ENCODE measurements at regions not wholly inside any gene's neighbourhood (a gene's known extent, or its start where the extent isn't known, plus 50 kb on each side); places are given as distances from the start of the nearest gene placed in this dataset.

DNA sequence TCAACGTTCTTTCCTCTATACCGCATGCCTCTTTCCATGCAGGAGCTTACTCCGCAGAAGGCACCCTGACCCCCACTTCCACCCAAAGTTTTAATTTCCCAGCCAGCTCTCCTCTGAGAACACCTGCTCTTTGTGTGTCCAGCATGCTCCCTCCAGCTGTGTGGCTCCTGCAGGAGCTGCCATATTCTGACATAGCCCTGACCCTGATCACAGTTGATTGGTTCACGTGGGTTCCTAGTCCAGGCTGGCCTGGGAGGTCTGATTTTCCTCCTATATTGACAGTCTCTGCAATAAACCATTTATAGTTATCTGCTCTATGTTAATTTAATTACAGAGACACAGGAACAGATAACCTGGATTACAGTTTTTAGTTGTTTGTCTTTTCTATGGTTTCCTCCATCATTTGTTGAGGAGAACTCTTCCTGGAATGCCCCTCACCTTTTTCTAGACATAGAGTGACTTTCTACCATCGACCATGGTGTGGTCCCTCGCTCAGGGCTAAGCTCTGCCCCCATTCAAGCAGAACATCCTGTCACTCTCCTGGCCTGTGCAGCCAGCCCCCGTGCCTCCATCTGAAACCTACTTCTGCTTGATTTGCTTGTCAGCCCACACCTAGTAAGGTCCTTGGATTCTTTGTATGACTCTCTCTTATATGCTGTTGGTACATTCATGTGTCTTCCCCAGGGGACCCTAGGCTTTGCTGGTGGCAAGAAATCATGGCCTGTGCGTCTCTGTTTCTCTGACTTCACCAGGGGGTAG is 231.5 kb downstream of the LPIN1 start:
- H3K9me2 ChIP-seq (ENCODE audit: insufficient read depth), result no peaks in the 10 kb centered on the region
- no peaks in the 10 kb centered on the region for H4K20me1 ChIP-seq (ENCODE audit: insufficient read depth)
- no peaks in the 10 kb centered on the region for H3K9me3 ChIP-seq (ENCODE audit: control insufficient read depth in 1 of 2, insufficient read depth in 1 of 2, low read depth in 1 of 2, low read length in 2 of 2)
- CTCF ChIA-PET, result no interaction called here
- H3K4me1 ChIP-seq (ENCODE audit: control insufficient read depth in 1 of 2, insufficient read depth in 2 of 2, low read length in 2 of 2), result no peaks in the 10 kb centered on the region
- H3K4me3 ChIP-seq (replicated peaks in 1 of 2; ENCODE audit: low read depth in 1 of 2, low read length in 2 of 2), result no peak overlapping the region
- no peaks in the 10 kb centered on the region for H3K27me3 ChIP-seq (ENCODE audit: insufficient read depth, low read length)
- no peak overlapping the region for H3K27ac ChIP-seq (ENCODE audit: low read depth, low read length)
- H3K9ac ChIP-seq (ENCODE audit: low read length), result no peak overlapping the region
- no peak for TF ChIP-seq EZH2 (IDR thresholded peaks at IDR 0.05)
- TF ChIP-seq ZNF274 (IDR thresholded peaks at IDR 0.05; ENCODE audit: low read depth, low read length), result no peak
- no peak for TF ChIP-seq TCF7L2 (IDR thresholded peaks at IDR 0.05; ENCODE audit: borderline replicate concordance, extremely low read depth, insufficient read depth, insufficient read length)
- no peak for TF ChIP-seq ZFX (IDR thresholded peaks at IDR 0.05)
- no peak for TF ChIP-seq FOSL1 (IDR thresholded peaks at IDR 0.05; ENCODE audit: low read depth)
- TF ChIP-seq SIN3A (IDR thresholded peaks at IDR 0.05; ENCODE audit: low read depth), result no peak
- TF ChIP-seq, protein P1, sequence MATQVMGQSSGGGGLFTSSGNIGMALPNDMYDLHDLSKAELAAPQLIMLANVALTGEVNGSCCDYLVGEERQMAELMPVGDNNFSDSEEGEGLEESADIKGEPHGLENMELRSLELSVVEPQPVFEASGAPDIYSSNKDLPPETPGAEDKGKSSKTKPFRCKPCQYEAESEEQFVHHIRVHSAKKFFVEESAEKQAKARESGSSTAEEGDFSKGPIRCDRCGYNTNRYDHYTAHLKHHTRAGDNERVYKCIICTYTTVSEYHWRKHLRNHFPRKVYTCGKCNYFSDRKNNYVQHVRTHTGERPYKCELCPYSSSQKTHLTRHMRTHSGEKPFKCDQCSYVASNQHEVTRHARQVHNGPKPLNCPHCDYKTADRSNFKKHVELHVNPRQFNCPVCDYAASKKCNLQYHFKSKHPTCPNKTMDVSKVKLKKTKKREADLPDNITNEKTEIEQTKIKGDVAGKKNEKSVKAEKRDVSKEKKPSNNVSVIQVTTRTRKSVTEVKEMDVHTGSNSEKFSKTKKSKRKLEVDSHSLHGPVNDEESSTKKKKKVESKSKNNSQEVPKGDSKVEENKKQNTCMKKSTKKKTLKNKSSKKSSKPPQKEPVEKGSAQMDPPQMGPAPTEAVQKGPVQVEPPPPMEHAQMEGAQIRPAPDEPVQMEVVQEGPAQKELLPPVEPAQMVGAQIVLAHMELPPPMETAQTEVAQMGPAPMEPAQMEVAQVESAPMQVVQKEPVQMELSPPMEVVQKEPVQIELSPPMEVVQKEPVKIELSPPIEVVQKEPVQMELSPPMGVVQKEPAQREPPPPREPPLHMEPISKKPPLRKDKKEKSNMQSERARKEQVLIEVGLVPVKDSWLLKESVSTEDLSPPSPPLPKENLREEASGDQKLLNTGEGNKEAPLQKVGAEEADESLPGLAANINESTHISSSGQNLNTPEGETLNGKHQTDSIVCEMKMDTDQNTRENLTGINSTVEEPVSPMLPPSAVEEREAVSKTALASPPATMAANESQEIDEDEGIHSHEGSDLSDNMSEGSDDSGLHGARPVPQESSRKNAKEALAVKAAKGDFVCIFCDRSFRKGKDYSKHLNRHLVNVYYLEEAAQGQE (IDR thresholded peaks at IDR 0.05; ENCODE audit: low read depth), result no peak
- TF ChIP-seq EGR1 (IDR thresholded peaks at IDR 0.05; ENCODE audit: low read depth), result no peak
- TF ChIP-seq ELF1 (IDR thresholded peaks at IDR 0.05; ENCODE audit: borderline replicate concordance, low read depth), result no peak
- TF ChIP-seq CEBPB (IDR thresholded peaks at IDR 0.05; ENCODE audit: low read depth), result no peak
- TF ChIP-seq JUND (IDR thresholded peaks at IDR 0.05), result no peak
- no peak for TF ChIP-seq POLR2A (IDR thresholded peaks at IDR 0.05; ENCODE audit: borderline replicate concordance, extremely low read depth, insufficient read depth, insufficient read length)
- TF ChIP-seq, protein P2, sequence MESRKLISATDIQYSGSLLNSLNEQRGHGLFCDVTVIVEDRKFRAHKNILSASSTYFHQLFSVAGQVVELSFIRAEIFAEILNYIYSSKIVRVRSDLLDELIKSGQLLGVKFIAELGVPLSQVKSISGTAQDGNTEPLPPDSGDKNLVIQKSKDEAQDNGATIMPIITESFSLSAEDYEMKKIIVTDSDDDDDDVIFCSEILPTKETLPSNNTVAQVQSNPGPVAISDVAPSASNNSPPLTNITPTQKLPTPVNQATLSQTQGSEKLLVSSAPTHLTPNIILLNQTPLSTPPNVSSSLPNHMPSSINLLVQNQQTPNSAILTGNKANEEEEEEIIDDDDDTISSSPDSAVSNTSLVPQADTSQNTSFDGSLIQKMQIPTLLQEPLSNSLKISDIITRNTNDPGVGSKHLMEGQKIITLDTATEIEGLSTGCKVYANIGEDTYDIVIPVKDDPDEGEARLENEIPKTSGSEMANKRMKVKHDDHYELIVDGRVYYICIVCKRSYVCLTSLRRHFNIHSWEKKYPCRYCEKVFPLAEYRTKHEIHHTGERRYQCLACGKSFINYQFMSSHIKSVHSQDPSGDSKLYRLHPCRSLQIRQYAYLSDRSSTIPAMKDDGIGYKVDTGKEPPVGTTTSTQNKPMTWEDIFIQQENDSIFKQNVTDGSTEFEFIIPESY (IDR thresholded peaks at IDR 0.05; ENCODE audit: extremely low read depth, insufficient replicate concordance, low read length), result no peak
- TF ChIP-seq SP1 (IDR thresholded peaks at IDR 0.05; ENCODE audit: low read depth), result no peak
- TF ChIP-seq RAD21 (IDR thresholded peaks at IDR 0.05; ENCODE audit: low read depth), result no peak
- no peak for TF ChIP-seq SRF (IDR thresholded peaks at IDR 0.05; ENCODE audit: low read depth)
- H2AFZ ChIP-seq (ENCODE audit: low read depth, low read length, poor library complexity, severe bottlenecking), result no peak overlapping the region
- DNase-seq (ENCODE audit: low read depth, low spot score), result no peak
- POLR2A ChIA-PET, result no interaction called here
- no peak overlapping the region for H3K4me2 ChIP-seq (ENCODE audit: low read length)
- intact Hi-C loops (cut with micrococcal nuclease), result no loop called here
- no TSS peak for BruUV-seq (replicated peaks)
- H3K36me3 ChIP-seq (ENCODE audit: control insufficient read depth in 1 of 2, insufficient read depth in 2 of 2, low read length in 2 of 2), result no peaks in the 10 kb centered on the region
- ATAC-seq, result no peak
- H3K79me2 ChIP-seq (ENCODE audit: insufficient read depth, low read length), result no peaks in the 10 kb centered on the region
- RAD21 ChIA-PET (ENCODE audit: low non-redundant PET in 1 of 2, low total read pairs in 2 of 2, uncharacterized antibody in 2 of 2, unreplicated experiment in 2 of 2), result no interaction called here
